NB4 (cell line): ENCODE measurements at regions not wholly inside any gene's neighbourhood (a gene's known extent, or its start where the extent isn't known, plus 50 kb on each side); places are given as distances from the start of the nearest gene placed in this dataset.
"Not testable (repeated sequence)": the region's sequence is repeated elsewhere in the genome, so short reads cannot be mapped to it uniquely, and the experiment has no call there.

Source experiments
- DNase-seq: peaks from one replicate; pipeline ENCODE4 v3.0.0; 2010; ENCODE audit warnings: low read depth
- H3K4me3 ChIP-seq: one replicate; pipeline ENCODE4 v1.5.1; 2011; ENCODE audit warnings: mild to moderate bottlenecking, low read depth, low read length, moderate library complexity
- CTCF ChIP-seq: IDR thresholded peaks from one replicate; pipeline ENCODE4 v1.5.1; 2012; ENCODE audit warnings: low read depth, low read length
- MAX ChIP-seq: IDR thresholded peaks from 2 replicates; pipeline ENCODE4 v1.6.1; 2011; ENCODE audit warnings: low read depth, low read length
- MYC ChIP-seq: IDR thresholded peaks from 2 replicates; pipeline ENCODE4 v1.6.1; 2011; ENCODE audit warnings: low read depth, low read length
- POLR2A ChIP-seq: IDR thresholded peaks from 2 replicates; pipeline ENCODE4 v1.6.1; 2011; ENCODE audit warnings: mild to moderate bottlenecking; ENCODE audit not compliant: insufficient read length; ENCODE audit errors: extremely low read depth

- TF ChIP-seq POLR2A (no peak), MAX (no peak), CTCF (no peak), MYC (no peak)
- DNase-seq = no peak
These were observed 195.3 kb downstream of the GJA1 start for GRCh38 chr6:121630716-121631115.

GRCh38 chr6:121631752-121632151, 196.3 kb downstream of the GJA1 start:
- DNase-seq, H3K4me3 ChIP-seq: not testable (repeated sequence)

More at GRCh38 chr6:121630716-121631115, 195.3 kb downstream of the GJA1 start:
- no peak overlapping the region for H3K4me3 ChIP-seq

- TF ChIP-seq CTCF = no peak
- no peak for TF ChIP-seq MYC
- no peak for TF ChIP-seq MAX
- no peak for TF ChIP-seq POLR2A
- DNase-seq = no peak
- H3K4me3 ChIP-seq = no peak overlapping the region
These were observed 197.9 kb downstream of the GJA1 start for GRCh38 chr6:121633309-121633708.

GRCh38 chr6:121634586-121634985, 199.1 kb downstream of the GJA1 start:
- not testable (repeated sequence) for H3K4me3 ChIP-seq, DNase-seq

GRCh38 chr6:121635355-121635754, 199.9 kb downstream of the GJA1 start:
- no peak for TF ChIP-seq MYC
- no peak for TF ChIP-seq POLR2A
- no peak for TF ChIP-seq CTCF
- TF ChIP-seq MAX = no peak
- no peak overlapping the region for H3K4me3 ChIP-seq
- no peak for DNase-seq

GRCh38 chr6:121636217-121636616, 200.8 kb downstream of the GJA1 start:
- DNase-seq, H3K4me3 ChIP-seq: not testable (repeated sequence)

GRCh38 chr6:121639021-121639420, 203.6 kb downstream of the GJA1 start:
- H3K4me3 ChIP-seq = no peak overlapping the region
- no peak for TF ChIP-seq CTCF
- TF ChIP-seq POLR2A = no peak
- TF ChIP-seq MAX = no peak
- no peak for TF ChIP-seq MYC
- DNase-seq = no peak

GRCh38 chr6:121641158-121641557, 205.7 kb downstream of the GJA1 start:
- DNase-seq = no peak
- no peak overlapping the region for H3K4me3 ChIP-seq
- TF ChIP-seq CTCF = no peak
- no peak for TF ChIP-seq MAX
- no peak for TF ChIP-seq MYC
- no peak for TF ChIP-seq POLR2A
